GM18951 (cell line): ENCODE measurements at regions not wholly inside any gene's neighbourhood (a gene's known extent, or its start where the extent isn't known, plus 50 kb on each side); places are given as distances from the start of the nearest gene placed in this dataset.

Experiments used
- POLR2A ChIP-seq: IDR thresholded peaks from 4 replicates; pipeline ENCODE4 v1.6.1; 2011; ENCODE audit warnings: mild to moderate bottlenecking; ENCODE audit not compliant: insufficient read length, insufficient read depth; ENCODE audit errors: extremely low read depth
- in situ Hi-C: fragments of 300-500 bp; cut with MboI; formaldehyde crosslinking; loops from one replicate; pipeline ENCODE4 v1.12.0; 2022; ENCODE audit warnings: low sequenced_read_pairs, mixed read lengths, inconsistent platforms; ENCODE audit not compliant: unreplicated experiment

DNA sequence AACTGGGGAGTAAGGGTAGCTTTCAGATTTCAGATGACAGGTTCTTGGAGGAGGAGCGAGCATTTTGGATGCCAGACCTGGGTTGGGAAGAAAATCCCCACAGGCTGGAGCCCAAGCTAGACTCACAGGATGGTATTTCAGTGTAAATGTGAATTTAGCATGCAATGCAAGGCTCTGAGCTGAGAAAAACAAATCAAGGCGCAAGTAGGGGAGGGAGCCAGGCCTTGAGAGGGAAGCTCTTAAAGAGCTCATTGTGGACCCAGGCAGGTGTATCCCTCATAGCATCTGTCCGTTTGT, 386.1 kb downstream of the MATN1 start:
- TF ChIP-seq POLR2A, result no peak
- in situ Hi-C loops, result no loop called here

GRCh38 chr1:30336550-30337323, 386.6 kb downstream of the MATN1 start:
- in situ Hi-C loops, result no loop called here
- no peak for TF ChIP-seq POLR2A

GRCh38 chr1:30335997-30336390, 387.4 kb downstream of the MATN1 start:
- in situ Hi-C loops, result no loop called here
- TF ChIP-seq POLR2A, result no peak

DNA sequence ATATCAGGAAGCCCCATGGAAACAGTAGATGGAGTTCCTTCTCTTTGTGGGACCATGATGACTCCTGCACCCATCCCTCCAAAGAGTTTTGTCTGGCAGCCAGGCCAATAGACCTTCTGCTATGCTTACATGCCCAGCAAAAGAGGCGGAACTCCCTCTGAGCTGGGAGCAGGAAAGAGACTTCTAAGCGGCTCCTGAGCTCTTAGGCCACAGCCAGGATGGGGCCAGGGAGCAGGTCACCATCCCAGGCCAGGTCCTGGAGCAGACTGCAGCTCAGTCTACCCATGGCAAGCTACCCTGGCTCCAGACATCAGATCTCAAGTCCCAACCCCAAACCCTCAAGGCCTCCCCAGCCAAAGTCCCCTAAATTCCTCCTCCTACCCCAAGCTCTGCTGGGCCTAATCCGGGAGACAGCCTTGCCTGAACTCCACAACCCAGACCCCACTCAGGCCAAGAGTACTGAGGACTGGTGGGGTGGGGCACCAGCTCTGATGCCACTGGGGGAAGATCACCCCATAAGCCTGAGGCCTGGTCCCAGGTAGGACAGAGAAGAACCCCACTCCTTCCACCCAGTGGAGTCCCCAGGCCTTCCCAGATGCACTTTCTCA, 387.9 kb downstream of the MATN1 start:
- no peak for TF ChIP-seq POLR2A
- in situ Hi-C loops, result no loop called here

- in situ Hi-C loops, result no loop called here
- TF ChIP-seq POLR2A, result no peak
Measured at GRCh38 chr1:30334767-30335166, 388.6 kb downstream of the MATN1 start.

DNA sequence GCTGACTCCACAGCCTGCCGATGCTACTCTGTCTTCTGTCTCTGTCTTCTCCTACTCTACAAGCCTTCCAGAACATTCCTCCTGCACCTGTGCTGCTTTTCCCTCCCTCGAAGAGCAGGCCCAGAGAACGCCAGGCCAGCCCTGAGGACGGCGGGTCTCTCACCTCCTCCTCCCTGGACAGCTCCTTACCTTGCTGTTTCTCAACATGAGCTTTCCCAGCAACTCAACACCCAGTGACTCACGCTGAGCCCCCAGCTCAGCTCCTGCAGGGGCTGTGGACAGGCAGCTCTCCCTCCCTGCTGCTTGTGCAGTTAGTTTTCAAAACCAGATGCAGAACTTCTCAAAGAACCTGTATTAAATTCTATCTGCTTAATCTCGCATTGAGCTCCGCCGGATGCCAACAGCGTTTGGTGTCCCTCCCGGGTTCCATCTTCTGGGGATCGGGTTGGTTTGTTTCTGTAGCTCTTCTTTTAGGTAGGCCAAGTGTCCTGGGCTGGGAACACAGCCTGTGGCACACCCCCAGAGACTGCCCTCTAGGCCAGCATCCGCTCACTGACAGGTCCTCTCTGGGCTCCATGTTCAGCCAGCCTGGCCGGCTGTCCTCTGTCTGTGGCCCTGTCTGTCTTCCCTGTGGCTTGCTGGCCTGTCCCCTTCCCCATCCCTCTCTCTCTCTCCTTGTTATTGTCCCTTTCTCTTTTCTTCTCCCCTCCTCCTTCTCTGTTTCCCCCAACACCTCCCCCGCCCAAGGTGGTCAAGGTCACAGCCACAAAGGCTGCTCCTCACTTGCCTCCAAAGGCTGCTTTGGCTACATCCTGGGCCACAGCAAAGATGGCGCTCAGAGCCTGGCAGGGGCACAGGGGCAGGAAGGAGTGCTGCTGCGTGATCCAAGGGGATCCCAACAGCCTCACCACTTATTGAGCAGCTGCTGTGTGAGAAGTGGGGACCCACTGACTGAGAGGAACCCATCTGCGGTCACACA, 391.0 kb downstream of the MATN1 start:
- TF ChIP-seq POLR2A, result no peak
- in situ Hi-C loops, result no loop called here

- in situ Hi-C loops, result no loop called here
- TF ChIP-seq POLR2A, result no peak
Measured at GRCh38 chr1:30331415-30332065, 391.8 kb downstream of the MATN1 start.

- in situ Hi-C loops, result no loop called here
Measured at GRCh38 chr1:30330644-30331043, 392.7 kb downstream of the MATN1 start.

GRCh38 chr1:30329802-30330557, 393.4 kb downstream of the MATN1 start:
- in situ Hi-C loops, result no loop called here
- TF ChIP-seq POLR2A, result no peak

More at GRCh38 chr1:30330644-30331043, 392.7 kb downstream of the MATN1 start:
- TF ChIP-seq POLR2A, result no peak

- in situ Hi-C loops, result no loop called here
- TF ChIP-seq POLR2A, result no peak
Measured at GRCh38 chr1:30329263-30329753, 394.1 kb downstream of the MATN1 start.

- in situ Hi-C loops, result no loop called here
Measured at GRCh38 chr1:30328401-30329262, 394.8 kb downstream of the MATN1 start.

DNA sequence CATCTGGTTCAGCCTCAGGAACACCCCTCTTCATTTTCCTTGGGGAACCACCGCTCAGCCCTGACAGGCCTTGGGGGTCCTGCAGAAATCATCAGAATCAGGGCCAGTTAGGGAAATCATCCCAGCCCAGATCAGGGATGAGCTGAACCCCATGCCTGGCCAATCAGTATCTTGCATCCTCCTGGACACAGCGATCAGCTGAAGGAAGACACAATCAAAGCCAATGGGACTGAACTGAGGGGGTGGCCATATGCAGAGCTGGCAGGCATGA, 395.4 kb downstream of the MATN1 start:
- in situ Hi-C loops, result no loop called here
- TF ChIP-seq POLR2A, result no peak

More at GRCh38 chr1:30328401-30329262, 394.8 kb downstream of the MATN1 start:
- no peak for TF ChIP-seq POLR2A
